Liver (tissue), 8 donors: ENCODE measurements at regions not wholly inside any gene's neighbourhood (a gene's known extent, or its start where the extent isn't known, plus 50 kb on each side); places are given as distances from the start of the nearest gene placed in this dataset.

Experiments used
- DNase-seq: peaks from one replicate; pipeline ENCODE4 v3.0.0-alpha.2; 2017; ENCODE audit warnings: low spot score
- H3K27ac ChIP-seq, 2 donors: one replicate each; pipeline ENCODE4 v1.7.0; 2013; ENCODE audit warnings: inconsistent platforms in 2 of 2, low read length in 2 of 2, control low read depth in 1 of 2, low read depth in 1 of 2, mild to moderate bottlenecking in 1 of 2
- H3K27me3 ChIP-seq, 4 donors: one replicate each; pipeline versions ENCODE4 v1.6.1 to v1.7.0; 2013; ENCODE audit warnings: low read length in 3 of 4, inconsistent platforms in 1 of 4, mild to moderate bottlenecking in 1 of 4, moderate library complexity in 1 of 4; ENCODE audit not compliant: control insufficient read depth in 4 of 4, insufficient read depth in 4 of 4
- H3K36me3 ChIP-seq, 4 donors: one replicate each; pipeline versions ENCODE4 v1.6.1 to v1.7.0; 2013; ENCODE audit warnings: low read length in 3 of 4, mild to moderate bottlenecking in 3 of 4, low read depth in 1 of 4, moderate library complexity in 1 of 4; ENCODE audit not compliant: control insufficient read depth in 4 of 4, insufficient read depth in 3 of 4
- H3K4me1 ChIP-seq, 4 donors: one replicate each; pipeline versions ENCODE4 v1.6.1 to v1.7.0; 2013; ENCODE audit warnings: low read length in 3 of 4, mild to moderate bottlenecking in 3 of 4, moderate library complexity in 1 of 4; ENCODE audit not compliant: control insufficient read depth in 4 of 4, insufficient read depth in 4 of 4
- H3K4me3 ChIP-seq, 3 donors: one replicate each; pipeline versions ENCODE4 v1.6.1 to v1.7.0; 2013; ENCODE audit warnings: low read length in 3 of 3, control low read depth in 1 of 3, low read depth in 1 of 3, mild to moderate bottlenecking in 1 of 3
- H3K9ac ChIP-seq, 2 donors: one replicate each; pipeline ENCODE4 v1.7.0; 2013; ENCODE audit warnings: low read length in 2 of 2, mild to moderate bottlenecking in 2 of 2, moderate library complexity in 2 of 2, control low read depth in 1 of 2, low read depth in 1 of 2
- H3K9me3 ChIP-seq, 4 donors: one replicate each; pipeline versions ENCODE4 v1.6.1 to v1.7.0; 2013; ENCODE audit warnings: low read length in 3 of 4; ENCODE audit not compliant: control insufficient read depth in 4 of 4
- EGR1 ChIP-seq, 2 donors: IDR thresholded peaks; 2 replicates each; pipeline ENCODE4 v1.6.1; 2016 to 2018; ENCODE audit warnings: antibody characterized with exemption in 2 of 2, low read depth in 2 of 2
- FOXA2 ChIP-seq: IDR thresholded peaks from 2 replicates; pipeline ENCODE4 v1.6.1; 2016; ENCODE audit warnings: antibody characterized with exemption
- GABPA ChIP-seq, 2 donors: IDR thresholded peaks in 1 of 2; conservative IDR thresholded peaks in 1 of 2; 2 replicates each; pipeline ENCODE4 v1.6.1; 2016; ENCODE audit warnings: antibody characterized with exemption in 2 of 2, mild to moderate bottlenecking in 1 of 2, moderate library complexity in 1 of 2
- HNF4A ChIP-seq, 2 donors: conservative IDR thresholded peaks; 2 replicates each; pipeline ENCODE4 v1.6.1; 2016; ENCODE audit warnings: antibody characterized with exemption in 2 of 2, mild to moderate bottlenecking in 2 of 2
- HNF4G ChIP-seq: IDR thresholded peaks from 2 replicates; pipeline ENCODE4 v1.6.1; 2016; ENCODE audit warnings: antibody characterized with exemption
- JUND ChIP-seq, 2 donors: IDR thresholded peaks; 2 replicates each; pipeline ENCODE4 v1.6.1; 2016; ENCODE audit warnings: antibody characterized with exemption in 2 of 2
- NR2F2 ChIP-seq: IDR thresholded peaks from 2 replicates; pipeline ENCODE4 v1.6.1; 2016; ENCODE audit warnings: antibody characterized with exemption
- RAD21 ChIP-seq, 2 donors: IDR thresholded peaks; 2 replicates each; pipeline ENCODE4 v1.6.1; 2016; ENCODE audit warnings: antibody characterized with exemption in 2 of 2, mild to moderate bottlenecking in 2 of 2
- RXRA ChIP-seq, 2 donors: IDR thresholded peaks; 2 replicates each; pipeline ENCODE4 v1.6.1; 2017 to 2018; ENCODE audit warnings: antibody characterized with exemption in 2 of 2, mild to moderate bottlenecking in 1 of 2
- SP1 ChIP-seq: IDR thresholded peaks from 2 replicates; pipeline ENCODE4 v1.6.1; 2018; ENCODE audit warnings: antibody characterized with exemption, mild to moderate bottlenecking
- TAF1 ChIP-seq: conservative IDR thresholded peaks from 2 replicates; pipeline ENCODE4 v1.6.1; 2016; ENCODE audit warnings: antibody characterized with exemption, mild to moderate bottlenecking
- YY1 ChIP-seq: IDR thresholded peaks from 2 replicates; pipeline ENCODE4 v1.6.1; 2016; ENCODE audit warnings: antibody characterized with exemption, mild to moderate bottlenecking
- WGBS: extraction: QIAGEN DNeasy Blood & Tissue Kit; methylation state at CpG from one replicate; pipeline ENCODE4 v1.1.7; 2013; 5-methylcytosine and 5-hydroxymethylcytosine counted together
- TF ChIP-seq, protein P1 (sequence below): fragments of 150-350 bp; IDR thresholded peaks from 2 replicates; pipeline ENCODE4 v1.5.1; 2017; ENCODE audit warnings: improper control_type of control experiment, low read depth, low read length; ENCODE audit not compliant: missing input control
- TF ChIP-seq, protein P2 (sequence below): IDR thresholded peaks from 2 replicates; pipeline ENCODE4 v1.6.1; 2016; ENCODE audit warnings: antibody characterized with exemption, mild to moderate bottlenecking
- TF ChIP-seq, protein P3 (sequence below): IDR thresholded peaks from 2 replicates; pipeline ENCODE4 v1.6.1; 2016; ENCODE audit warnings: antibody characterized with exemption
- TF ChIP-seq, protein P4 (sequence below): IDR thresholded peaks from 2 replicates; pipeline ENCODE4 v1.6.1; 2016; ENCODE audit warnings: antibody characterized with exemption
- TF ChIP-seq, protein P5 (sequence below): IDR thresholded peaks from 2 replicates; pipeline ENCODE4 v1.6.1; 2016; ENCODE audit warnings: antibody characterized with exemption
- donor health status: healthy.
- donor health status: healthy.
- donor health status: healthy.
- donor health status: healthy.
- donor health status: healthy.

DNA sequence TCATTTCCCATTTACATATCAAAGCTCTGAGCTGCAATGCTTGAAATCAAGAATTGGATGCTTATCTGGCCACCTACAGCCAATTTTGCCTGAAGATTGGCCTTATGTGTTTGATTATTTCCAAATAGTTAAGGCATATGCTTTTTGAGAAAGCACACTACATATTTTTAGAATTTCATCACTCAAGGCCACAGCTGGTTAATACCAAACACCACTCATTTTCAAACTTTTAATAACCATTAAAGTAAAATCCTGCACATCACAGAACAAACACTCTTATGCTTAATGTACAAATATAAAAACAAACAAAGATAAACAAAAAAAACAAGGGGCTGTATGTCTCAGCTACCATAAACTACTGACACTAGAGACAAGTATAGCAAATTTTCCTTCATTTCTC lies 96.9 kb upstream of the HMGCLL1 start:
- Histone ChIP-seq H3K9me3 (no peaks in the 10 kb centered on the region), H3K27ac (no peak overlapping the region), H3K27me3 (no peaks in the 10 kb centered on the region), H3K9ac (no peak overlapping the region), H3K4me1 (no peaks in the 10 kb centered on the region), H3K4me3 (no peak overlapping the region), H3K36me3 (no peaks in the 10 kb centered on the region)
- TF ChIP-seq FOXA2 (no peak), YY1 (no peak), TAF1 (no peak), JUND (IDR thresholded peaks at IDR 0.05) (no peak), GABPA (IDR thresholded peaks at IDR 0.05 in 1 of 2, conservative IDR thresholded peaks at IDR 0.05 in 1 of 2) (no peak), HNF4A (conservative IDR thresholded peaks at IDR 0.05) (no peak)
- TF ChIP-seq, protein P1, sequence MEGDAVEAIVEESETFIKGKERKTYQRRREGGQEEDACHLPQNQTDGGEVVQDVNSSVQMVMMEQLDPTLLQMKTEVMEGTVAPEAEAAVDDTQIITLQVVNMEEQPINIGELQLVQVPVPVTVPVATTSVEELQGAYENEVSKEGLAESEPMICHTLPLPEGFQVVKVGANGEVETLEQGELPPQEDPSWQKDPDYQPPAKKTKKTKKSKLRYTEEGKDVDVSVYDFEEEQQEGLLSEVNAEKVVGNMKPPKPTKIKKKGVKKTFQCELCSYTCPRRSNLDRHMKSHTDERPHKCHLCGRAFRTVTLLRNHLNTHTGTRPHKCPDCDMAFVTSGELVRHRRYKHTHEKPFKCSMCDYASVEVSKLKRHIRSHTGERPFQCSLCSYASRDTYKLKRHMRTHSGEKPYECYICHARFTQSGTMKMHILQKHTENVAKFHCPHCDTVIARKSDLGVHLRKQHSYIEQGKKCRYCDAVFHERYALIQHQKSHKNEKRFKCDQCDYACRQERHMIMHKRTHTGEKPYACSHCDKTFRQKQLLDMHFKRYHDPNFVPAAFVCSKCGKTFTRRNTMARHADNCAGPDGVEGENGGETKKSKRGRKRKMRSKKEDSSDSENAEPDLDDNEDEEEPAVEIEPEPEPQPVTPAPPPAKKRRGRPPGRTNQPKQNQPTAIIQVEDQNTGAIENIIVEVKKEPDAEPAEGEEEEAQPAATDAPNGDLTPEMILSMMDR, result no peak
- TF ChIP-seq, protein P2, sequence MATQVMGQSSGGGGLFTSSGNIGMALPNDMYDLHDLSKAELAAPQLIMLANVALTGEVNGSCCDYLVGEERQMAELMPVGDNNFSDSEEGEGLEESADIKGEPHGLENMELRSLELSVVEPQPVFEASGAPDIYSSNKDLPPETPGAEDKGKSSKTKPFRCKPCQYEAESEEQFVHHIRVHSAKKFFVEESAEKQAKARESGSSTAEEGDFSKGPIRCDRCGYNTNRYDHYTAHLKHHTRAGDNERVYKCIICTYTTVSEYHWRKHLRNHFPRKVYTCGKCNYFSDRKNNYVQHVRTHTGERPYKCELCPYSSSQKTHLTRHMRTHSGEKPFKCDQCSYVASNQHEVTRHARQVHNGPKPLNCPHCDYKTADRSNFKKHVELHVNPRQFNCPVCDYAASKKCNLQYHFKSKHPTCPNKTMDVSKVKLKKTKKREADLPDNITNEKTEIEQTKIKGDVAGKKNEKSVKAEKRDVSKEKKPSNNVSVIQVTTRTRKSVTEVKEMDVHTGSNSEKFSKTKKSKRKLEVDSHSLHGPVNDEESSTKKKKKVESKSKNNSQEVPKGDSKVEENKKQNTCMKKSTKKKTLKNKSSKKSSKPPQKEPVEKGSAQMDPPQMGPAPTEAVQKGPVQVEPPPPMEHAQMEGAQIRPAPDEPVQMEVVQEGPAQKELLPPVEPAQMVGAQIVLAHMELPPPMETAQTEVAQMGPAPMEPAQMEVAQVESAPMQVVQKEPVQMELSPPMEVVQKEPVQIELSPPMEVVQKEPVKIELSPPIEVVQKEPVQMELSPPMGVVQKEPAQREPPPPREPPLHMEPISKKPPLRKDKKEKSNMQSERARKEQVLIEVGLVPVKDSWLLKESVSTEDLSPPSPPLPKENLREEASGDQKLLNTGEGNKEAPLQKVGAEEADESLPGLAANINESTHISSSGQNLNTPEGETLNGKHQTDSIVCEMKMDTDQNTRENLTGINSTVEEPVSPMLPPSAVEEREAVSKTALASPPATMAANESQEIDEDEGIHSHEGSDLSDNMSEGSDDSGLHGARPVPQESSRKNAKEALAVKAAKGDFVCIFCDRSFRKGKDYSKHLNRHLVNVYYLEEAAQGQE, result no peak
- TF ChIP-seq, protein P3, sequence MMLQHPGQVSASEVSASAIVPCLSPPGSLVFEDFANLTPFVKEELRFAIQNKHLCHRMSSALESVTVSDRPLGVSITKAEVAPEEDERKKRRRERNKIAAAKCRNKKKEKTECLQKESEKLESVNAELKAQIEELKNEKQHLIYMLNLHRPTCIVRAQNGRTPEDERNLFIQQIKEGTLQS, result no peak
- no peak for DNase-seq

DNA sequence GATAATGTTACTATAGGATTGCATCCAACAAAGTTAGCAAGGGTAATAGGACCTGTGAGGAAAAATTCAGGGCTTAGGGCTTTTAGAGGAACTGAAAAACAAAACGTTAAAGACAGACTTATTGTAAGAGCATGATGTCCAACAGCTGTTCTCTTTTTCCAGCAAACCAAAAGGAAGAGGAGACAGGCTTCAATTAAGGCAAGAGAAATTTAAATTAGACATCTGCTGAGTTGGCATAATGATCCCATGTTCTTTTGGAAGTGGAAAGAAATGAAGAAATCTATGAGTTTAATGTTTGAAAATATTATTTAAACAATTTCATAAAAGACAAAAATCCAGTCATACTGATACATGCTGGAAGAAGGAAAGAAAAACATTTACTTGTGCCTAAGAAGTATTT lies 95.7 kb upstream of the HMGCLL1 start:
- Histone ChIP-seq H3K4me3 (no peak overlapping the region), H3K27ac (no peak overlapping the region), H3K36me3 (no peaks in the 10 kb centered on the region), H3K9me3 (no peaks in the 10 kb centered on the region), H3K4me1 (no peaks in the 10 kb centered on the region), H3K9ac (no peak overlapping the region), H3K27me3 (no peaks in the 10 kb centered on the region)
- TF ChIP-seq FOXA2 (no peak), HNF4G (no peak), YY1 (no peak), GABPA (IDR thresholded peaks at IDR 0.05 in 1 of 2, conservative IDR thresholded peaks at IDR 0.05 in 1 of 2) (no peak), EGR1 (IDR thresholded peaks at IDR 0.05; ENCODE audit: low read depth in 2 of 2) (no peak), TAF1 (no peak), HNF4A (conservative IDR thresholded peaks at IDR 0.05) (no peak), RAD21 (IDR thresholded peaks at IDR 0.05) (no peak), NR2F2 (no peak), RXRA (IDR thresholded peaks at IDR 0.05) (no peak), SP1 (no peak)
- TF ChIP-seq, protein P4, sequence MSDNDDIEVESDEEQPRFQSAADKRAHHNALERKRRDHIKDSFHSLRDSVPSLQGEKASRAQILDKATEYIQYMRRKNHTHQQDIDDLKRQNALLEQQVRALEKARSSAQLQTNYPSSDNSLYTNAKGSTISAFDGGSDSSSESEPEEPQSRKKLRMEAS, result no peak
- TF ChIP-seq, protein P2, result no peak
- TF ChIP-seq, protein P3, result no peak
- TF ChIP-seq, protein P5, sequence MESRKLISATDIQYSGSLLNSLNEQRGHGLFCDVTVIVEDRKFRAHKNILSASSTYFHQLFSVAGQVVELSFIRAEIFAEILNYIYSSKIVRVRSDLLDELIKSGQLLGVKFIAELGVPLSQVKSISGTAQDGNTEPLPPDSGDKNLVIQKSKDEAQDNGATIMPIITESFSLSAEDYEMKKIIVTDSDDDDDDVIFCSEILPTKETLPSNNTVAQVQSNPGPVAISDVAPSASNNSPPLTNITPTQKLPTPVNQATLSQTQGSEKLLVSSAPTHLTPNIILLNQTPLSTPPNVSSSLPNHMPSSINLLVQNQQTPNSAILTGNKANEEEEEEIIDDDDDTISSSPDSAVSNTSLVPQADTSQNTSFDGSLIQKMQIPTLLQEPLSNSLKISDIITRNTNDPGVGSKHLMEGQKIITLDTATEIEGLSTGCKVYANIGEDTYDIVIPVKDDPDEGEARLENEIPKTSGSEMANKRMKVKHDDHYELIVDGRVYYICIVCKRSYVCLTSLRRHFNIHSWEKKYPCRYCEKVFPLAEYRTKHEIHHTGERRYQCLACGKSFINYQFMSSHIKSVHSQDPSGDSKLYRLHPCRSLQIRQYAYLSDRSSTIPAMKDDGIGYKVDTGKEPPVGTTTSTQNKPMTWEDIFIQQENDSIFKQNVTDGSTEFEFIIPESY, result no peak
- TF ChIP-seq, protein P1, result no peak
- 34% methylated on average over 1 of the region's 1 CpG for WGBS
- DNase-seq, result no peak
